ENCODE measurements at regions not wholly inside any gene's neighbourhood (a gene's known extent, or its start where the extent isn't known, plus 50 kb on each side); places are given as distances from the start of the nearest gene placed in this dataset.
"Not testable (repeated sequence)": the region's sequence is repeated elsewhere in the genome, so short reads cannot be mapped to it uniquely, and the experiment has no call there.

DNA sequence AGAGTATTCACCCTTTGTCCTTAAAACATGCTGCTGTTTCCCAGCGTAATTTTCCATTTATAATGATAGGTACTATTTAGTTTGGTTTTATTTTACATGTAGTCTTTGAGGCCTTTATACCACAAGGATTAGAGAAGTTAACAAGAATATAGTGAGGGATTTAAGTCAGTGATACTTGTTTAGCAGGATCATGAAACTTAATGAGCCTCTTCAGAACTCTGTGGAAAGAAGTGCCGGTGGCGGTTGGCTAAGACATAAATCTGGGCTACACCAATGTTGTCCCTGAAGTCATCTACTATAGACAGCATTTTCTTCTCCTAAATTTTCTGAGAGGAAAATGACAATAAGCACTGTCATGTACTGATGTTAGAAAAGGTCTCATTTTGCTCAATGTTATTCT lies 1226.0 kb upstream of the SEL1L start:
- no peak for DNase-seq

DNA sequence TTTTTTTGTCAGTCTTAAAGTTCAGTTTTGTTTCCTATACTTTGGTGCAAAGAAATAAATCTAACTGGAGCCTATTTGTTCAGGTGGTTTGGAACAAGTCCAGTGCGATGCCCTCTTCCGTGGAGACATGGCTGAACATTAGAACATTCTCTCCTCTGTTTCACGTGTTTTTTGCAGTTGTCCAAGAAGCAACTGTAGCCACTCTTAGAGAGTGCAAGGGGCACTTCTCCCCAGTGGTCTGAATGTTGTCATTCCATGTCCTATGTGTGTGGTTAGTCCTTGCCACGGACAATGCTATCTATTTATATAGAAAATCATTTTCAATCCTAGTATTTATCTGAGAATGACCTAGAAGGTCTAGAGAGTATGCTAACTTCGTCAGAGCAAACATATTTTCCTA lies 1232.5 kb upstream of the SEL1L start:
- DNase-seq, result no peak

DNA sequence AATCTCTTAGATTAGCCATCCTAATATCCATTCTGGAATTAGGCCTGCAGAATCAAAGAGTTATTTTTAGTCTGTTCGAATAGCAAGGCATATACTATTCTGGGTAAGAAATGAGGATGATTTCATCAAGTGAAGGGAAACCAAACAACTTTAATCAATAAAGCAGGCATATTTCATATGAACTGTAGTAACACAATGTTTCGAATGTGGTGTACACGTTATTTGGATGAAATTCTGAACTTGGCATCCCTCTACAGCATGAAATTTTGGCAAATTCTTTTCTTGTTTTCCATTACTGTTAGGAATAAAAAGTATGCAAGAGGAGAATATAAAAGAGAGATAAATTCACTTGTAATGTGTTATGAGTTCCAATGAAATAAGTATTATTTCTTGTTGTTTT lies 1233.3 kb upstream of the SEL1L start:
- DNase-seq, result no peak

DNA sequence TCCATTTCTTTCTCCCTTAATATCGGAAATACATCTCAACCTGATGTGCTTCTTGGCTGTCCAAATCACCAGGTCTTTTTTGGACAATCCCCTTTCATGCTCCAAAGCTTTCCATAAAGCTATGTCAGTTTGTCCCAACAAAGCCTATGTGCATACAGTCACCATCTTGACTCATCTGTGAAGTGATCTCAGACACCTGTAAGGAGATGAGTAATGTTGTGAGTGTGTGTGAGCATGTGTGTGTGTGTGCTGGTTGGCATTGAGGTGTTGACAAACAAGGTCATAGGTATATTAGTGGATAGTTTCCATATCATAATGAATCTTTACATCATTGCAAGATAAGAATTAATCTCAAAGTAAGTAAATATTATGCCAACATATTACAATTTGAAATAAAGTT lies 1243.3 kb upstream of the SEL1L start:
- DNase-seq, result no peak

DNA sequence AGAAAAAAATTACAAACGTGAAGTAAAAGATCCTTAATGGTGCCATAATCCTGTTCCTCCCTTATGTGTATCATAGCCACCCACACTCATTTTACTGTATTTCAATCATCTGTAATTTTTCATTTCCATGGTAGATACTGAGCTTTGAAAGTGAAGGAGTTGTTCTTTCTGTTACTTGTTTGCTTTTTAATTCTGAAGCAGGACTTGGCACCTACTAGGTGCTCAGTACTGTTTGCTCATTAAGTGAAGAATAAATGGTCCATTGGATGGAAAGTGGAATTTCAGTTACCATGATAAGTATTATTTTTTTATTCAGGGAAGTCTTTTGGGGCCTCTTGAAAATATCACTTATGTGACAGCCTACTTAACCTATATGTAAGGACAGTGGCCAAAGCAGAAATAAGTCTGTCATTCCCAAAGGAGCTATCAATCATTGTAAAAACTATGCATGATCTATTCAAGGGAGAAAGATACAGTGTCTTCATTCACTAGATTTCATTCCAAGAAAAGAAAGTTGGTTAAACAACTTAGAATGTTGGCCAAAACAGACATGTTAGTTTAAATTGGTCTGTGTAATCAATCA lies 1244.4 kb upstream of the SEL1L start:
- no peak for DNase-seq

DNA sequence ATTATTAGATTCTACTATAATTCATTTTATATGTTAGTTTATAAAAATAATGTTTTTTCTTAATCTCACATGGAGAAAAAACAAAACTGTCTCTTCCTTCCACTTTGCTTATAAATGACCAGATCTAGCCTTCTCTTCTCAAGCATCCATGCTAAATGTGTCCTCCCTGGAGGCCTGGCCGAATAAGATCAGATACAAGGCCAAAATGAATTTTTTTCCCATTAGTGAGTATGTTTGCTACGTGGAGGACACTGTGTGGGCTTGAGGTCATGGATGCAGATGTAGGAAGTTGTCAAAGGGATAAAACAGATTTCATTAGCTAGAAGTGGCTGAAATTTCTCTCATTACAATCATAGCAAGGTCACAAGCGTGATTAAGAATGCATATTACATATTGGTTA lies 1244.9 kb upstream of the SEL1L start:
- DNase-seq, result no peak

DNA sequence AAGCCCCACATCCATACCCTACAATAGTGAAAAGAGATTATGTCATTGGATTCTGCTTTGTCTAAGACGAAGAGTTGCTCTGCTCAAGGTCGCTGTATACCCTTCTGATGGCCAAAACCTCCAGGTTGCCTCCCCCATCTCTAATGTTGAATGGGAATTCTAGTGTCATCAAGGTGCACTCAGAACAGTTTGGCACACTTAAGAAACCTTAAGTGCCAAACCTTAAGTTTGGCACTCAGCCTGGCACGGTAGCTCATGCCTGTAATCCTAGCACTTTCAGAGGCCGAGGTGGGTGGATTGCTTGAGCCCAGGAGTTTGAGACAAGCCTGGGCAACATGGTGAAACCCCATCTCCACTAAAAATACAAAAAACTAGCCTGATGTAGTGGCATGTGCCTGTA lies 1245.6 kb upstream of the SEL1L start:
- no peak for DNase-seq

DNA sequence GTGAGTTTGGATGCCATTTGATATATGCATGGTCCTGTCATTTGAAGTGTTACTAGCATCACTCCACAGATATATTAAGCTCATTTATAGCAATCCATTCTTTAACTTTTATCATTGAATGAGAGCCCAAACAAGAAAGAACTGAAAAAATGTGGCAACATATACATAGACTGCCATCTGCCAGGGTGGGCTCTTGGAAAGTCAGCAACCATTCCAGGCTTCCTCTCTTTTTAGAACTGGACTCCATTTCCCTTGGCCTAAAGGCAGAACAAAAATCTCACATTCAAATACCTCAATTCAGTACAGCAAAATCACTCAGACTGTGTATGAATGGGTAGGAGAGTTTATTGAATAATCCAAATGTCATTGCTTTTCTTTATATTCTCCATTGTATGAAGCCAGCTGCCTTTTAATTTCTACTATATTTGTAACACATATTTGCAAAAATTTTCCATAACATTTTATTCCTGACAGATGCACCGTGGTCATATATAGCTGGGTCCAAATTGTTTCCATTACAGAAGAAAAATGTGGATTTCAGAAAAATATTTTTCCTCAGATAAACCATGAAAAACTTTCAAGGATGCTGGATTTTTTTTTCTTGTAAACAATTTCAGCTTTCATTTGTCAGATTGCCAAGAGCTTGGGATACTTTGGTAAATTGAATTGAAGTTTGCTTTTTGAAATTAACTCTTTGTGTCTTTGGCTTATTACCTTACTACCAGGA lies 1252.3 kb upstream of the SEL1L start:
- no peak for DNase-seq

DNA sequence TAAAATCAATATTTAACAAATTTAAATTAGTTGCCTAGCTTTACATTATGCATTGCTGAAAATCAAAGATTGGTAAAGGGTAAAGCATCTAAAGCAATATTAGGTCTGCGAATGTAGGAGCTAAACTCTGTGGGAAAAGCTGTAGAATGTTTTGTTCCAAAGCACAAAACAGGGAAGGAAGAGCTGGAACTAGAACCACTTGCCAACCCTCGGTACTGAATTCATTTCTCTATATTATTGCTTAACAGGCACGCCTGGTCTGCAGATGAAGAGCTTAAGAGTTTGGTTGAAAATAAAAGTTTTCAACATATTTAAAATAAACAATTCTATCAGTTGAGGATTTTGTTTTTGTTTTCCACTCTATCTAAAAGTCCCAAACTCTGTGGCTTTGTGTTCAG lies 1252.8 kb upstream of the SEL1L start:
- no peak for DNase-seq

DNA sequence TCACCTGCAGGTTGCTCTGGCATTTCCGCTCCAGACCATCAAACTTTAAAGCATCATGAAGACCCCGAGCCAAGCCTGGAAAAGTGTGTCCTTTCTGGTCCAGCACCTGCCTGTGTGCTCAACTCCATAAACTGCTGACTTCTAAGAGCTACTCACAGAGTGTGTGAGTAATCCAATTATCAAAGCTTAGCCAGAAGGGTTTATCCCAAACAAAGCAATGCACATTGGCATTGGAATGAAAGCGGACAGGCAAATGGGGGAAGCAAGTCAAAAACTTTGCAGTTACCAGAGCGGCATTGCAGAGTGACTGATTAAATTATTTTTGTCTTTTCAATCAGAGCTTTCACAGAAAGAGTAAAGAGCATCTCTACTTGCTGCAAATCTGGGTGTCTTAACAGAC lies 1262.4 kb upstream of the SEL1L start:
- no peak for DNase-seq

DNA sequence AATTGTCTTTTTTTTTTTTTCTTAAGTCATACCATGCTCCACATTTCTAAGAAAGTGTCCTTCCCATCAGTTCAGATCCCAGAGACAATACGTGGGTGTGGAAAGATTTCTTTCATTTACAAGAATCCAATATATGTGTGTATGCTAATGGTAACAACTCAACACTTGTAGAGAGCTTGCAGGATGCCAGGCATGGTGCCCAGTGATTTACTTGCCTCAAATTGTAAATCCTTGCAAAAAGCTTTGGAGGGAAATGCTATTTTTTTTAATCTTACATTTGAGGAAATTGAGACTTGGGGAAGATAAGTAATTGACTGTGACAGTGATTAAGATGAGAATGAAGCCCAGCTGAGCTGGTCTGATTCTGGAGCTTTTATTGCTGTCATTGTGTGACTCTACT lies 1264.6 kb upstream of the SEL1L start:
- no peak for DNase-seq

DNA sequence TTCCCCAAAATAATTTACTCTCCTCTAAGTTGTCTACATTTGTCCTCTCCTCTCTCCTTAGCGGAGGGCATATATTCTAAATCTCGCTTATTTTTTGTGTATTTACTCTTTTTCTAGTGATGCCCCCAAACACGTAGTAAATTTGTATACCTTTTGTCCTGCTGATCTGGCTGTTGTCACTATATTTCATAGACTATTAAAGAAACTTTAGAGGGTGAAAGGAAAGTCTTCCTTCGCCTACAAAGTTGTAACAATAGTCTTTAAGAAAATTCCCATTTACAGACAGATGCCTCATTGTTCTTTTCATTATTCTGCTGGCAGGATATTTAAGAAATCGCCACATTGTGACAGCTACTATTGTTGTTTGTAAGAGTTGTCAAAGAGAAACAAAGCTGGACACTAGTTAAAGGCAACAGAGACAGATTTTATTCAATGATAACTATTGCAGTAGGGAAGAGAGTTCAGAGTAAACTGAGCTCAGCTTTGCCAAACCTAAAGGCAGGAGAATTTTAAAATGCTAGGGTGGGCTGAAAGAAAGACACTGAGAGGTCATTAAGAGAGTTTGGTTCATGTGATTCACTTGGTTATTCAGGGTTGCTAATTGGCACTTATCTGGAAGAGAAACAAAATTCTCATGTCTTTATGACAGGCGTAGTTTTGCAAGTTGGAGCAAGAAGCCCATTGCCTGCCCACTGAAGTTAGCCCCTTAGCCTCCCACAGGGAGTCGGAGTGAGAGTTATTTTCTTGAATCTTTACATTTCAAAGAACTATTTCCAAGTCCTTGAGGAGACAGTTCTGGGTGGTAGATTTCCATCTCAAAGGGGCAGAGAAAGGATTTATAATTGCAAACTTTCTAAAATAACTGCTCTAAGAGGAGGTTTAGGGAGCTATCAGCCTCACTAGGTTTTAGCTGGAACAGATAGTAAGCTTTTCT lies 1272.5 kb upstream of the SEL1L start:
- DNase-seq, result no peak

DNA sequence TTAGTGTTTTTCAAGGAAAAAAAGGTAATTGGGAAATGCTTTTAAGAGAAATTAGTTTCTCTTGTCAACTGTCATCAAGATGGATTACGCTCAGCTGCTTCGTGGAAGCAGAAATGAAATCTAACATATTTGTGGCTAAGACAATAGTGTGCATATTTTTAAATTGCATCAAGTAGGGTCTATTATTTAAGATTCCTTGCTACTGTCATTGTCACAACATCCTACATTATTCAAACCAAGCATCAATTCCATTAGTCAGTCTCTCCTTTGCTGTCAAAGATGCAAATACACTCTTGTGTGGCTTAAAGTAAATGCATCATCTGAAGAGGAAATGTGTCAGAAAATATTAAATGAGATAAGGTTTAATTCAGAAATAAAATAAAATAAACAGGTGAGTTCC lies 1277.6 kb upstream of the SEL1L start:
- DNase-seq, result no peak

DNA sequence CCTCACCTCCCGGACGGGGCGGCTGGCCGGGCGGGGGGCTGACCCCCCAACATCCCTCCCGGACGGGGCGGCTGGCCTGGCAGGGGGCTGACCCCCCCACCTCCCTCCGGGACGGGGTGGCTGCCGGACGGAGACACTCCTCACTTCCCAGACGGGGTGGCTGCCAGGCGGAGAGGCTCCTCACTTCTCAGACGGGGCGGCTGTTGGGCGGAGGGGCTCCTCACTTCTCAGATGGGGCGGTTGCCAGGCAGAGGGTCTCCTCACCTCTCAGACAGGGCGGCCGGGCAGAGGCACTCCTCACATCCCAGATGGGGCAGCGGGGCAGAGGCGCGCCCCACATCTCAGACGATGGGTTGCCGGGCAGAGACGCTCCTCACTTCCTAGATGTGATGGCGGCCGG lies 1280.7 kb upstream of the SEL1L start:
- DNase-seq, result not testable (repeated sequence)

DNA sequence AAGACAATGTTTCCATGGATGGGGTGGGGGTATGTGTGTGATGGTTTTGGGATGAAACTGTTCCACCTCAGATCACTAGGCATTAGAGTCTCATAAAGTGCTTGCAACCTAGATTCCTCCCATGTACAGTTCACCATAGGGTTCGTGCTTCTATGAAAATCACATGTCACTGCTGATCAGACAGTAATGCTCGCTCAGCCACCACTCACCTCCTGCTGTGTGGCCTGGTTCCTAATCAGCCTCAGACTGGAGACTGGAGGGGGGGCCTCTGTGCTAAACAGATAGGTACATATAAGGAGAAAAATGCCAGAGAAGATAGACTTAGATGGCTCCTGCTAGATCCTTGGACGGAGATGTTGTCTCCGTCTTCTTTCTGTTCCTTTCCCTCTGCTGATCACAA lies 1296.9 kb upstream of the SEL1L start:
- DNase-seq, result no peak

DNA sequence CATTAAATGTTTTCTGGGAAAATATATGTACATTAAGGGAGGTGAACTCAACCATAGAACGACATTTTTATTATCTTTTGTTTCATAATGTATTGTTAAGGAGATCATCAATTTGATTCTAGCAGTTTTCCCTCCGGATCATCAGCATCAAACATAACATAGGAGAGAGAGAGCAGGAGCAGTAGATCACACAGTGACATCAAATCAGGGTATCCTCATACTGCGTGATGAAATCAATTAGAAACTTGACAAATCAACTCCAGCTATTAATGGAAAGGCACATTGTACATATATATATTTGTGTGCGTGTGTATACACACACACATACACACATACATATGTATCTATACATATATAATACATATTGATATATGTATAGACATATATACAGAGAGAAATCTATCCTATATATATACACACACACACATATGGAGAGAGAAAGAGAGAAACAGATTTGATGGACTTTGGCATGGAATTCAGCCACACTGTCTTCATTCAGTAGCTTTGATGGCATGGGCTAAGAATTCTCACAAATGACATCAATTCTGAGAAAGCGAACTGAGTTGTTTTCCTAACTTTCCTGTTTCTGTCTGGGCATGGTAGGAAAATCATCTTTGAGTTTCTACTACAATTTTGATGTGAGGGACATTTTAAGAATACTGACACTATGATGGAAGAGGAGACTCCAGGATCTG lies 1302.8 kb upstream of the SEL1L start:
- no peak for DNase-seq

DNA sequence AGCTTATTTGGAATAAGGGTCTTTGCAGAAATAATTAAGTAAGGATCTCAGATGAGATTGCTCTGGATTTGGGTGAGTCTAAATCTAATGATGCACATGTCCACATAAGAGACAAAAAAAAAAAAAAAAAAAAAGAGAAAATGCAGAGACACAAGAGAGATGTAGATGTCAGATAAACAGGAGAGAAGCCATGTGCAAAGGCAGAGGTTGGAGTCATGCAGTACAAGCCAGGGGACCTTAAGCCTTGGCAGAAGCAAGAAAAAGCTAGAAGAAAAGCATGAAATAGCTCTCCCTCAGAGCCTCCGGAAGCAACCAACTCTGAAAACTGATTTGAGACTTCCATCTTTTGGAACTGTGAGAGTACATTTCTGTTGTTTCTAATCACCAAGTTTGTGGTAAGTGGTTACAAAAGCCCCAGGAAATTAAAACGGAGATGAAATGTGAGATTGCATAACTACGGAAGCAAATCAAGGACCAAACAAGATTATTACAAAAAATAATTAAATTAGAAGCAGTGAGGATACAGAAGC lies 1304.0 kb upstream of the SEL1L start:
- DNase-seq, result no peak

DNA sequence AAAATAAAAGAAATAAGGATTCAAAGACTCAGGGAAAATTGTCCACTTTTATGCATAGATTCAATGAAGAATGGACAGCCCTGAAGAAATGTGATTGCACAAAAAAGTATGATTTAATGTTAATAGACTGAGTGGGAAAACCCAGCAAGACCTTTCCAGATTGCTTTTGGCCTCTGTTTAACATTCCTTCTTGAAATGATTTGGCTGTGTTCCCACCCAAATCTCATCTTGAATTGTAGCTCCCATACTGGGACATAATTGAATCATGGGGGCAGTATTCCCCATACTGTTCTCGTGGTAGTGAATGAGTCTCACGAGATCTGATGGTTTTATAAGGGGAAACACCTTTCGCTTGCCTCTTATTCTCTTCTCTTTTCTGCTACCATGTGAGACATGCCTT lies 1316.9 kb upstream of the SEL1L start:
- no peak for DNase-seq

DNA sequence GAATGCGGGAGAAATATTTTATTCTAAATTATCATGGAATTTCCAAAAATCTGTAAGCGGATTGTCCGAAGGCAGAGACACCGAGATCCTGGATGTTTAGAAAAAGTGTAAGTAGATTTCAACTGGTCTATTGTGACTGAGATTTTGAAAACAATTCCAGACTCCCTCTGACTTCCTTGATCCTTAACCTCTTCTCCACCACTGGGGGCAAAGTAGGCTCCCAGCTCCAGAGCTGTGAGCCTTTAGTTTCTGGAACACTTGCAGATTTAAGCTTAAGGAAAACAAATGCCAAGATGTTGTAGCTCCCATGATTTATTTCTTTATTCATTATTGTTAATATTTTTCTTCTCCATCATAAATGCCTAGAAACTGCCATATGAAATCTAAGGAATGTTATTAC lies 1320.5 kb upstream of the SEL1L start:
- no peak for DNase-seq

DNA sequence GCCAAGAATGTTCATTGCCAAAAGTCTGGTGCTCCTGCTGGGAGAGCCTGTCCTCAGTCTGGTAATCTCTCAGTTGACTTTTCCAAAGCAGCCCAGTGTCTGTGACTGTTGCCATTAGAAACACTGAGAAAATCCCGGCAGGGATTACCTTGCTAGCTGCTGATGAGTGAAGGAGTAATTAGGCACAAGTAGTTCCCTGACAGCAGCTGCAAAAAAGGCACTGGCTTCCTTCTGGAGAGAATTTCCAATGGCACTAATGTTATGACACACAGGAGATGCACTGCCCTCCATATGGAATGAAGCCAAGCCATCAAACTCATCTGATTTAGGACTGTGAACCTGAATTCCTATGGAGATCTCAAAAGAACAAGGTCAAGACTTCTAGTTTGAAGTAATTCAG lies 1321.2 kb upstream of the SEL1L start:
- DNase-seq, result no peak

DNA sequence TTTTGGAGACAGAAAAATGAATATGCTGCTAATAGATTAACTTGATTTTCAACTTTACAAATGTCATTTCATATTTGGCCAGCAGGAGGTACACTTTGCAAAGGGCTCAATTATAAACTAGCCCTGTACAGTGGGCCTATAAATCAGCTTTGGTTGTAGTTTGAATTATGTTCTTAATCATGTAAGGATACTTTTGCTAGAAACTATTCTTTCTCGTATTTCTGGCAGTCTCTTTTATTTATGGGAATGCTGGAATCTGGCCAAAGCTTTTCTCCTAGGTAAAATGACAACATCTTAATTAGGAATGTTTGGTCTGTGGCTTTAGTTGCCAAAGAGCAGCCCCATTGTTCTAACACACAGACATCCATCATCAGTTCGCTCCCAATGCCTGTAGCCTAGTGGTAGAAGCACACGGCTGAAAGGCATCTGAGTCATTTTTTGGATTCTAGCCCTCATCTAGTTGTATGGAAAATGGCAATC lies 1322.3 kb upstream of the SEL1L start:
- DNase-seq, result no peak

DNA sequence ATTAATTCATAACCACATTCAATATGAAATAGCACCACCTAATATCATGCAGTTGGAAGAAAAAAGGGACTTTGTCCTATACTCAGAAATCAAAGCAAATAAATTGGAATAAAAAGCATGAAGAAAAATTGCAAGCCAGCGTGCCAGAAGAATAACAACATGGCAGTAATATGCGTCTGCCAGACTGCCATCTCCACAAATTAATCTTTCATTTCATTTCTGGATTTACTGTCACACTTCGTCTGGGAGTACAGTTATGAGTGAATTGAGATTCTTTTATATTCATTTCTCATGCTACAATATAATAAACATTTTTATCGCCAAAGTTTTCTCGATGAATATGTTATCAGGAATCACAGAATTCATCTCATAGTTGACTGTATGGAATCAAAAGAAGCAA lies 1327.7 kb upstream of the SEL1L start:
- no peak for DNase-seq

DNA sequence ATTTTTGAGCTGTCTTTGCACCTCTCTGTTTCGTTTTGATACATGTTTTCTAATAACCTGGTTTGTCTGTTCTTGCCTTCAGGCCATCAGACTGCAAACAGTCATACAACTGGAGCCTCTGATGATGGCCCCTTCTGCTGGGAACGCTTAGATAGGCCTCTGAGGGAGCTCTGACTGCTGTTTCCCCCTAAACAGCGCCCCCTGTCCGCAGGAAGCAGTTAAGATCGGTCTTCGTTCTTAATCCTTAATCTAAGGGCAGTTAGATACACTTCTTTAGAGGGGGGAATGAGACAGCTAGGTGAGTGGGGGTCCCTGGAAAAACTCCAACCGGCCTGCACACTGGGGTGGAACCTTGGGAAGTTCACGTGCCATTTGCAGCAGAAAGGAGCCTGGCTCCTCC lies 1338.8 kb upstream of the SEL1L start:
- DNase-seq, result no peak
